GM21529 (cell line): ENCODE measurements at regions not wholly inside any gene's neighbourhood (a gene's known extent, or its start where the extent isn't known, plus 50 kb on each side); places are given as distances from the start of the nearest gene placed in this dataset.

Experiments
- ATAC-seq: cut with Tn5 transposase; IDR thresholded peaks from one replicate; pipeline ENCODE4 v1.9.1; 2021; ENCODE audit not compliant: unreplicated experiment

DNA sequence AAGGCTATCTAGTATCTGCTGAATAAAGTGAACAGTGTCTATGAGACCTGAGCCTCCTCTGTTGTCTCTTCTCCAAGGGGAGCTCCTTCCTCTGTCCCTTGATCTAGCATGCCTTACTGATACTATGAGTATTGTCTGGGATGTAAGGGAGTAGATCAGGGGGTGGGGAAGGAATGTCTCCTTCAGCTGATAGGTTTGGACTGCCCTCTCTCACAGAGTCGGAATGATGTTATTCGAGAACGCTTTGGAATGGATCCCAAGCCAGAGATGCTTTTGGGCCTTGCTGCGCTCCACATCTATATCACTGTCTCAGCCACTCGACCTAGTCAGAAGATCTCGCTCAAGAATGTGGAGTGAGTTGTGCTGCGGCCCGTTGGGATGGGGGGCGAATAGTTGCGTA, 68.3 kb upstream of the PRPS1 start:
- ATAC-seq: no peak

DNA sequence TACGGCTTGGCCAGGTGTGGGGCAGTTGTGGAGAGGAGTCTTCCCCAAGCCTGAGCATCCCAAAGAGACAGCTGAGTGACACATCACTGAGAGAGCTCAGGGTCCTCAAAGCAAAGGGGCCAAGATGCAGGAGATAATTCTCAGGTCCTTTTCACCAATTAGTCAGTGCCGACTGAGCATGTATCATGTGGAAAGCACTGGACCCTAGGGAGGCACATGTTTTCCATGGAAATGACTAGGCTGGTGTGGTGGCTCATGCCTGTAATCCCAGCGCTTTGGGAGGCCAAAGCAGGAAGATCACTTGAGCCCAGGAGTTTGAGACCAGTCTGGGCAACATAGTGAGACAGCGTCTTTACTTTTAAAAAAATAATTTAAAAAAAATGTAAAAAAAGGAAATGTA, 67.3 kb upstream of the PRPS1 start:
- ATAC-seq: no peak

DNA sequence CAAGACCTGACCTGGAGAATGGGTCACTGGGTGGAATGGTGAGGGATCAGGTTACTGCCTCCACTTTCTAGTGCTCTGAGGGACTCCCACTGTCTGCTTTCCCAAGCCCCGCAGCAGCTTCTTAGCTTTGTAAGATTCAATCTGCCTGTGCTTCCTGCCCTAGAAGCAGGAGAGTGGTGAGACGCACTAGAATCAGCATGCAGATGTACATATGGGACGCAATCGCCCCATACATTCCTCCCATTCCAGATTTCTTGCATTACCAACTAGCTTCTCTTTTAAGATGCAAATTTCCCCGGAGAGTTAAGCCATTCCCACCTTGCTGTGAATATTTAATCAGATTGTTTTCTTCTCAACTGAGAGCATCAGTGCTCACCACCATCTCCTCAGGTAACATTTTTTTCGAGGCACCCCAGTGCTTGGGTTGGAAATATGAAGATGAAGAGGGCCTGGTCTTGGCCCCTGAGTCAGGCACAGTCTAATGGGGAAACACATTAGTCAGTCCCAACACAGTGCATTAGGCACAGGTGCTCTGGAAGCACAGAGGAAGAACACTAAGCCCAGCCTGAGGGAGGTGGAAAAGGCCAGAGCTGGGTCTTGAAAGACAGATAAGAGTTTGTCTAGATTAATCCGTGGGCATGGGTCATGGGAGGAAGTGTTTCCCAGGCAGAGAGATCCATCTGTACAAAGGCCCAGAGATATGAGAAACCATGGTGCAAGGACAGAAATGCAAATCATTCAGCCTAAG, 66.7 kb upstream of the PRPS1 start:
- no peak for ATAC-seq

DNA sequence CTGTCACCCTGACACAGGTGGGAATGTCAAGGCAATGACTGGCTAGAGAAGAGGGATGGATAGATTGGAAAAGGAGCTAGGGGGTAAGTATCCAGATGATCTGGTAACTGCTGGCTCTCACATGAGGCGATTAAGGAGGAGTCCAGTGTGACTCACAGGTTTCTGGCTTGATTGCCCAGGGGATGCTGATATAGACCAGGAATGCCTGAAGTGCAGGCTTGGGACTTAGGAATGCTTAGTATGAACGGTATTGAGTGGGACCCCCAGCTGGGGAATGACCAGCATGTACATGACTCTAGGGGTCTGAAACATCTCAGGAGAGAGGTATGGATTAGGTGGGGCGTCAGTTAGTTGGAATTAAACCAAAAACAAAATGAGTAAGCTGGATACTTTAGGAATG, 65.8 kb upstream of the PRPS1 start:
- no peak for ATAC-seq

DNA sequence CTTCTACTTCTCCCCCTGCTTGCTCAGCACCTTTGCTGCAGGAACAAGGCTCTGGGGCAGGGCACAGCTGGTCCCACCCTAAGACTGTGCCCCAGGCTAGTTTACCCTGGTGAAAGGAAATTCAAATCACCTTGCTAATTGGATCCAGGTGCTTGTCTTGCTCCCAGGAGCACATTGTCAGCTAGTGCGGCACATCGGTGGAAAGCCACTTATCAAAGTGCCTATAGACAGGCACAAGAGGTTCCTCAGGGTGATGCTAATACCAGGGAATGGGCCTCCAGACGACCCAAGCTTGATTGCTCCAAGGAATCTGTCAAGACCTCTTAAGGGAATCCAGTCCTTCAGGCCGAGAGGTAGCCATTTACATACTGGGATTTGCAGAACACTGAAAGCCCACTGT, 64.5 kb upstream of the PRPS1 start:
- ATAC-seq: no peak

DNA sequence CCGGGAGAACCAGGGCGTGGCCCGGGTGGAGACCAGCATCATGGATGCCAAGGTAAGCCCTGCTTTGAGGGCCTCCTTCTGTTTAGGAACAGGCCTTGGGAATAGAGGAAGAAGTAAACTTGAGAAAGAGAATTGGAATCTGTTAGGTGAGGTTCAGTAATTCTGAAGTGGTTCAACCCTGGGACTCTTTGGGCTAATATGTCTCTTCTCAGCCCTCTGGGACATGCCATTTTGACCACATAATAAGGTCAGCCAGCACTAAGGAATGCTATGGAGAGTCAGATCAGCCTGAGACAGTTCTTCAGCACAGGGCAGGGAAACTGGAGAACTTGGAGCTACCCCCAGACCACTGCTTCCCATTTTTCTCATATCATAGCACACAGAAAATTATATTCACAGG, 63.3 kb upstream of the PRPS1 start:
- ATAC-seq: no peak

DNA sequence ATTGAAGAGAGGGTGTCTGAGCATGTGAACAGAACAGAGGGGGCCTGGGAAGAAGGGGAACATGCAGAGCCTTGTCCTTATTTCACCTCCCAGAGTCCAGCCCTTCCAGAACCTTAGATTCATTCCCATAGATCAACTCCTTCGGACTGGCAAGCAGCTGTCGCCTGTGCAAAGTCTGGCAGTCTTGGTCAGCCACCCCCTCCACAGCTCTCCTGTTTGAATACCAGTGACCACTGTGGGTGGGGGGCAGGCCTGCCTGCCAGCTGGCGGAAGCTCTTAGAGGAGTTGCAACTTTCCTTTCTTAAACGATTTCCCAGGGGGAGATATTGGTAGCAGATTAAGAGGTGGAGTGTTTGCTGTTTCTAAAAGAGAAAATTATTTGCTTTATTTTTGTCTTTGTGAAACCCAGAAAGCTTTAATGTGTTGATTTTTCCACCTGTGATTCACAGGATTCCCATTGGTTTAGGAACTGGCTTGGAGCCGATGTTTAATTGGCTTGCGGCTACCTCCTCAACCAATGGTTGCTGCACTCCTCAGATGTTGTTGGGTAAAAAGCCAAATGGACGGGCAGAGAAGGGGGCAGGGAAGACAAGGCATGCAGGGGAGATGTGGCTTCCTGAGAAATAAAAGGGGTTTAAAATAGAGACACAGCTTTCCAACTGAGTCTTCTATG, 62.2 kb upstream of the PRPS1 start:
- ATAC-seq: no peak

DNA sequence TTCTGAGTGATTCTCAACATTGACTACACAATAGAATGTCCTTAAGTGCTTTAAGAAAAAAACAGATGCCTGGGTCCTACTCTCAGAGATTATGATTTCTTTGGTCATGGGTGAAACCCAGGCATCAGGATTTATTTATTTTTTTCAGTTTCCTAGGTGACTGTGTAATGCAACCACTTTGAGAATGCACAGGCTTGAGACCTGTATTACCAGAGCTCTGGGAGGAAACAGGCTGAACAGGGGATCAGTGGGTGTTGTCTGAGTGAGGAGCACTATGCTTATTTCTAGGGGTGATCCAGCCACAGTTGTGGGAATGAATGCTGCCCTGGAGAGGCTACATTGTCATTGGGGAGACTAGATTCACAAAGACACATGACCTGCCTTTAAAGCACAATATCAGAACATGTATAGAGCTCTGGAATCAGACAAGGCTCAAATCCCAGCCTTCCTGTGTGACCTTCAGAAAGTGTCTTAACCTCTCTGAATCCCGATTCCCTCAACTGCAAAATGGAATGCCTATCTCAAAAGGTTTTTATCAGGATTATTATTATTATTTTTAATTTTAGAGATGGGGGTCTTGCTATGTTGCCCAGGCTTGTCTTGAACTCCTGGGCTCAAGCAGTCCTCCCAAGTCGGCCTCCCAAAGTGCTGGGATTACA, 61.6 kb upstream of the PRPS1 start:
- no peak for ATAC-seq

DNA sequence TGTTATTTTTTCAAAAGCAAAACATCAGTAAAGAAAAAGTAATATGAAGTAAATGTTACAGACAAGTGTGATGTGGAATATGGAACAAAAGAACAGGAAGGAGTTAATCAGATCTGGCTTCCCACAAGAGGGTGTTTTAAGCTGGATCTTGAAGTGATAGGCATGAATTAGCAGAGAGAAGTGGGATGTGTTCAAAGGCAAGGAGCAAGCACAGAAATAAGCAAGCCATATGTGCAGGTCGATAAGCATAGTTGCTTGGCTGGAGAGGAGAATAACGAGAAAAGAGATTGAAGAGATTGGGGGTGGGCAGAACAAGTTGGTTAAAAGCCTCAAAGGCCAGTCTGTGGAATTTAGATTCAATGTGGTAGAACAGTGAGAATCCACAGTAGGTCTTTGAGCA, 60.9 kb upstream of the PRPS1 start:
- no peak for ATAC-seq

DNA sequence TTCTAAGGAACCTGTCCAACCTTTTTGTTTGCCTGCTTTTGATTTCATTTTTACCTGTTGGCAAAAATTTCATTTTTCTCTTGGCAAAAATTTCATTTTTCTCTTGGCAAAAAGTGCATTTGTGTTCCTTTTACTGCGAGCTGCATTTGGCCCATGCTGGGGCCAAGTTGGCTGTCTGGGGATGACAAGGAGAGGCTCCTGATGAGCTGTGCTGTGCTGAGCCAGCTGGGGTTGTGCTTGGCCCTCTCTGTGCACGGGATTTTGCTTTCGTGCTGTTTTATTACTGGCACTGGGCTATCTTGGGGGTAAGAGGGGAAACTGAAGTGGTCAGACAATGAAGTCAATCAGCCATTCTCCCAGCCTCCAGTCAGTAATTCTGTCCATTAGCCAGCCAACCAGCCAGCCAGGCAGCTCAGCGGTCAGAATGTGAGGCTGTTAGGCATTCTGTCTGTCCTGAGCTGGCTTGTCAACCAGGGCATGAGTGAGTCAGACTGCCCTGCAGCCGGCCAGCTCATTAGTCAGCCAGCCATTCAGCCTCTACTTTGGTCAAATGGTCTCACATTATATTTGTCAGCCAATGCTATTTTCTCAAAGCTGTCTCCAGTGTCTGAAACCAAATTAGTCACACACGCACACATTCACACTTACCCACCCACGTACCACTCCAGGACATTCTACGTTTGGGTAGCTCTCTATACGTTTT, 56.9 kb upstream of the PRPS1 start:
- no peak for ATAC-seq

DNA sequence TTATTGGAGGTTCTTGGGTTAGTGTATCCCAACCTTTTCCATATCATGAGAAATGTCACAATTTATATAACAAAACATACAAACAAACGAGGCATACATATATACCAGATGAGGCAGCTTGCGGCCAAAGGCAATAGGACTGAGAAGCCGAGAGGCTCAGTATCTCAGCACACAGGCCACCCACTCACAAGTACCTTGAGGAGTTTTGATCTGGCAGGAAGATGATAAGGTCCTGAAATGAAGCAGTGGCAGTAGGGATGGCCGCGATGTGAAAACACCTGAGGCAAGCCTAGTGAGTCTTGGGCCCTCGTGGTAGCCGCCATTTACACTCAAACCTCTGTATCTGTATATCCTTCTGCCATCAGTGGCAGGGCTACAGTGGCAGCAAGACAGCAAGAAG, 55.3 kb upstream of the PRPS1 start:
- no peak for ATAC-seq

DNA sequence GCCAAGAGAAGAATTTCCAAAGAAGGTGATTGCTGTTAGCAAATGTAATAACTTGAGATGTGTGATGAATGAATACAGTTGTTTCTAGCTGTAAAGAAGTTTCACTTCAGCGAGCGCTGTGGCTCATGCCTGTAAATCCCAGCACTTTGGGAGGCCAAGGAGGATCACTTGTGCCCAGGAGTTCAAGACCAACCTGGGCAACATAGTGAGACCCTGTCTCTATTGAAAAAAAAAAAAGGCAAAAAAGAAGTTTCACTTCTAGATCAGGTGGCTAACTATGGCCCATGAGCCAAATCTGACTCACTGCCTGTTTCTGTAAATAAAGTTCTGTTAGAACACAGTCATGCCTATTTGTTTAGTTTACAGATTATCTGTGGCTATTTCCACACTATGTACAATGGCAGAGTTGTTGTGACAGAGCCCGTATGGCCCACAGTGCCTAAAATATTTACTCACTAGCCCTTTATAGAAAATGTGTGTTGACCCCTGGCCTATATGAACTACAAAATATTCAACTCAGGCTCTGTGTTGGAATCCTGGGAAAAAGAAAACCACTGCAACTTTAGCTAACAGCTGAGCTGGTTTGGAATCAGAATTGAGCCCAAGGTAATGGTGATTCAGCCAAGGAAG, 54.1 kb upstream of the PRPS1 start:
- ATAC-seq: no peak

DNA sequence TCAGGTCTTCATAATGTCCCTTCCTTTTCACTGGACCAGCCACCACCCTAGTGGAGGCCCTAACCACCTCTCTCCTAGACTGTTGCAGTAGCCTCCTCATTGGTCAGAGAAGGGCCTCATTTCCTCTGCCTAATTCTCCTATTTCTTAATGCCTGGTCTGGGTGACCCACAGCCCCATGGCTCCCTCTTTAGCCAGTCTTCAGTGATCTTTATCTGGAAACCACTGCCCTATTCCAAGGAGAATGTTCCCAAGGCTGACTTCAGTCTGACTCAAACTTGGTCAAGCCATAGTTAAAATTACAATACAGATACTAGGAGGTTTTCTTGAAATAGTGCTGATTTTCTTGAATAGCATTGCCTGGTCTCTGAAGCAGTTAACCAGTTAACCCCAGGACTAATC, 53.6 kb upstream of the PRPS1 start:
- ATAC-seq: no peak

DNA sequence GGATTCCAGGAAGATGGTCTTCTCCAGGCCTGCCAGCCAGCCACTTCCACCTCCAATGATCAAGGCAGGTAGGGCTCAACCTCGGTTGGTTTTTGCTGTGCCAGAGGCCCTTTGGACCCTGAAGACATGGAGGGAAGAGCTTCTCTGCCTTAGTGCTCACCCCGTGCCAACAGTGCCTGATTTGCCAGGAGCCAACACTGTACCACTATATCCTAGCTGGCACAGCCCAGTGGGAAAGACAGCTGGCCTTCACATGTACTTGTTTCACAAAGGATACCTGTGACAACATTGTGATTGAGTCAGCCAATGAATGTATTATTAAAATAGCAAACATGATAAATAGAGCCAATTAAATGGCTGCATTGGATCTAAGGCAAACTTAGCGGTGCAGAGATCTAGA, 51.9 kb upstream of the PRPS1 start:
- ATAC-seq: no peak

DNA sequence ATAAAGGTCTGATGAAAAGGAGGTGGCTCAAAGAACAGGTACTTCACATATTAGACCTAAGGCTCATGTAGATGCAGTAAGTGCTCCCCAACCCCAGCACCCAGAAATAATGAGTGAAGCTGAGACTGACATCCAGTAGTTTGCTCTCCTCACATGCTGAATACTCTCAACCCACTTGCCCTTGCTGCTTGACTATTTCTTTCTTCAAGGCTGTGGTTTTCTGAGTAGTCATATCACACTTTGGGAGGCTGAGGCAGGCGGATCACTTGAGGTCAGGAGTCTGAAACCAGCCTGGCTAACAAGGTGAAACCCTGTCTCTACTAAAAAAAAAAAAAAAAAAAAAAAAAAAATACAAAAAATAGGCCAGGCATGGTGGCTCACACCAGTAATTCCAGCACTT, 51.5 kb upstream of the PRPS1 start:
- ATAC-seq: peak; percentile 71

DNA sequence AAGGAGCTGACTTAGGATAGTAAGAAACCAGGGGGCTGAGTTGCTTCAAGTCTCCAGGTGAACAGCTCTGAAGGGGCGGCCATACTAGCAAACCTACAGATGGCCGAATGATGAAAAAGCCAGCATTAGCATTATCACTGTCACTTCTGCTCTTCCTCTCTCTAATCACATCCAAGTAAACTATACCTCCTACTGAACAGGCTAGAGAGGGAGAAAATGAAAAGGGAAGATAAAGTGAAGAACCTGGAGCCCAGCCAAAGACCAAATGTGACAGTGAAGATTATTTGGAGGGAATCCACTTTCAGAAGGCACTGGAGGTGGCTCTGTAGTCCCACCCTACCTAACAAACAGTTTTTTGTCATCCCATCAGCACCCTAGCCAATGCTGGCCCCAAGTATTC, 50.4 kb upstream of the PRPS1 start:
- ATAC-seq: no peak
